ENCODE measurements at regions not wholly inside any gene's neighbourhood (a gene's known extent, or its start where the extent isn't known, plus 50 kb on each side); places are given as distances from the start of the nearest gene placed in this dataset.

GRCh38 chr5:176131771-176132170 is 106.5 kb upstream of the SIMC1 start:
- no peak for TF ChIP-seq CTCF (conservative IDR thresholded peaks at IDR 0.05; ENCODE audit: low read depth, low read length)
- no peak for TF ChIP-seq EZH2 (IDR thresholded peaks at IDR 0.05; ENCODE audit: low read length, unreplicated experiment)
- no peak for TF ChIP-seq EZH2phosphoT487 (IDR thresholded peaks at IDR 0.05; ENCODE audit: borderline replicate concordance, low read length)

Measured in PC-3 (cell line).